Fibroblast of pulmonary artery (primary cell): ENCODE measurements at regions not wholly inside any gene's neighbourhood (a gene's known extent, or its start where the extent isn't known, plus 50 kb on each side); places are given as distances from the start of the nearest gene placed in this dataset.

Experiments
- DNase-seq: peaks from one replicate; pipeline ENCODE4 v3.0.0-alpha.2; 2010; ENCODE audit warnings: low read depth
- H3K4me3 ChIP-seq: replicated peaks from 2 replicates; pipeline ENCODE4 v1.5.1; 2011; ENCODE audit warnings: low read depth, mild to moderate bottlenecking, control low read depth, low read length, moderate library complexity
- TF ChIP-seq, protein P1 (sequence below): IDR thresholded peaks from 2 replicates; pipeline ENCODE4 v1.5.1; 2011; ENCODE audit warnings: mild to moderate bottlenecking, control low read depth, low read length, inconsistent platforms; ENCODE audit errors: missing control alignments

GRCh38 chr3:117550766-117551165 is 841.2 kb downstream of the TUSC7 start:
- no peak for DNase-seq
- H3K4me3 ChIP-seq = no peak overlapping the region
- TF ChIP-seq, protein P1, sequence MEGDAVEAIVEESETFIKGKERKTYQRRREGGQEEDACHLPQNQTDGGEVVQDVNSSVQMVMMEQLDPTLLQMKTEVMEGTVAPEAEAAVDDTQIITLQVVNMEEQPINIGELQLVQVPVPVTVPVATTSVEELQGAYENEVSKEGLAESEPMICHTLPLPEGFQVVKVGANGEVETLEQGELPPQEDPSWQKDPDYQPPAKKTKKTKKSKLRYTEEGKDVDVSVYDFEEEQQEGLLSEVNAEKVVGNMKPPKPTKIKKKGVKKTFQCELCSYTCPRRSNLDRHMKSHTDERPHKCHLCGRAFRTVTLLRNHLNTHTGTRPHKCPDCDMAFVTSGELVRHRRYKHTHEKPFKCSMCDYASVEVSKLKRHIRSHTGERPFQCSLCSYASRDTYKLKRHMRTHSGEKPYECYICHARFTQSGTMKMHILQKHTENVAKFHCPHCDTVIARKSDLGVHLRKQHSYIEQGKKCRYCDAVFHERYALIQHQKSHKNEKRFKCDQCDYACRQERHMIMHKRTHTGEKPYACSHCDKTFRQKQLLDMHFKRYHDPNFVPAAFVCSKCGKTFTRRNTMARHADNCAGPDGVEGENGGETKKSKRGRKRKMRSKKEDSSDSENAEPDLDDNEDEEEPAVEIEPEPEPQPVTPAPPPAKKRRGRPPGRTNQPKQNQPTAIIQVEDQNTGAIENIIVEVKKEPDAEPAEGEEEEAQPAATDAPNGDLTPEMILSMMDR = no peak

GRCh38 chr3:117553461-117553860 is 843.9 kb downstream of the TUSC7 start:
- DNase-seq = peak; percentile 27
- H3K4me3 ChIP-seq = no peak overlapping the region
- TF ChIP-seq, protein P1 = no peak

DNA sequence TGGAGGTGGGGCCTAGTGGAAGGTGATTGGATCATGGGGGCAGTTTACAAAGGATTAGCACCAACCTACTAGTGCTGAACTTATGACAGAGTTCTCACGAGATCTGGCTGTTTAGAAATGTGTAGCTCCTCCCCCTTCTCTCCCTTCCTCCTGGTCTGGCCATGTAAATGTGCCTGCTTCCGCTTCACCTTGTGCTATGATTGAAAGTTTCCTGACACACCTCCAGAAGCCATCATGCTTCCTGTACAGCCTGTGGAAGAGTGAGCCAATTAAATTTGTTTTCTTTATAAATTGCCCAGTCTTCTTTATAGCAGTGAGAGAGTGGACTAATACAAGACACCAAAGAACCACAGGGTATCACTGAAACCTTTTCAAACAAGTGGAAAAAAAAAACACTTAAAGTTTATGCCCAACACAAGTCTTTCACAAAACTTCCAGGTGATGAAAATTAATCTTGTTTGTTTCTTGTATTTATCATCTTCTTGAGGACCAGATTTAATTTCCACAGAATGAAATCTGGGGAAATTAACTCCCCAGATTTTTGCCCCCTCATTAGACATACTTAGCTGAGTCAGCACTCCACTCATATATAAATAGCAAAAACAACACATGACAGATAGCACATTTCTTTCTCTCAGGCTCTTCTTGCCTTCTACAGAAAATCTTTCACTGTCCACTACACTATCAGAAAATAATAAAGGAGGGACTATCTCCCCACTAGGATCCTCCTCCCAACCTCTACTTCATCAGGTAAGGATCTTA is 847.2 kb downstream of the TUSC7 start:
- no peak for DNase-seq
- TF ChIP-seq, protein P1 = no peak
- H3K4me3 ChIP-seq = no peak overlapping the region

- DNase-seq = no peak
- TF ChIP-seq, protein P1 = no peak
- no peak overlapping the region for H3K4me3 ChIP-seq
These were observed 848.0 kb downstream of the TUSC7 start for GRCh38 chr3:117557464-117558090.

DNA sequence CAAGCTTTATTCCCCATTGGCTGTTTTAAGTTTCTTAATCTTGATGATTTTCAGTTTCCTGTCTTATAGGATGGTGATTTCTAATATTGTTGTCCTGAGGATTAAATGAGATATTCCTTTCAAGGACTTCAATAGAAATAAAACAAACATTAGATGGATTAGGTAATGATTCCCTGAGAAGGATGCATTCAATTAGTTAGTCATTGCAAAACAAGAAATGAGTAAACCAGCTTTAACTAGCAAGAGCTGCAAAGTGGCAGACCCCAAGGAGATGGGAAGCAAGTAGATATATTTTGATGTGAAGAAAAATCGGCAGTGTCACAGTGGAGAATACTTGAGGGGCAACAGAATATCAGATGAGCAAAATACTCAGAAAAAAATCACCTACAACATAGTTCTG is 849.1 kb downstream of the TUSC7 start:
- DNase-seq = no peak
- H3K4me3 ChIP-seq = no peak overlapping the region
- TF ChIP-seq, protein P1 = no peak

- no peak overlapping the region for H3K4me3 ChIP-seq
- TF ChIP-seq, protein P1 = no peak
- no peak for DNase-seq
These were observed 852.4 kb downstream of the TUSC7 start for GRCh38 chr3:117562000-117562399.
